ENCODE measurements at regions not wholly inside any gene's neighbourhood (a gene's known extent, or its start where the extent isn't known, plus 50 kb on each side); places are given as distances from the start of the nearest gene placed in this dataset.

DNA sequence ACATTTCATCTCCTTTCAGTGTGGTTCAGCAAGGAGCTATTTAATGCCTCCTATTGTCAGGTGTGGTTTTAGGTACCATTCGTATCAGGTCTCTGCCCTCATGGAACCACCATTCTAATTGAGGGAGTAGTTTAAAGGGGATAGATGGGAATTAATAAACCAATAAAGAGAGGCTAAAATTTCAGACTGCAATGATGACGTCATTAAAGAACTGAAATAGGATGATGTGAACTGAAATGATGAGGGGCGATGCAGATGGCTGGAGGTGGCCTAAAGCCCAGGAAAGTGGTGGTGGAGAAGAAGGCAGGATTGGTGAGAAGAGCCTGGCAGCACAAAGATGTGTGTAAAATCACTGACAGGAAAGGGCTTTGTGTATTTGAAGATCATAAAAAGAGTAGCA, 148.9 kb upstream of the RBFOX1 start:
- Histone ChIP-seq H3K9me3 (replicated peaks; ENCODE audit: control insufficient read depth, insufficient read depth, low read length) (peaks cover 12% of the 10 kb centered on the region), H3K27me3 (ENCODE audit: control insufficient read depth in 2 of 2, insufficient read depth in 2 of 2, low read length in 2 of 2) (no peaks in the 10 kb centered on the region), H3K79me2 (ENCODE audit: control insufficient read depth, insufficient read depth, low read length) (no peaks in the 10 kb centered on the region), H2AFZ (ENCODE audit: low read depth, low read length) (no peak overlapping the region), H3K9ac (replicated peaks; ENCODE audit: extremely low read depth, insufficient read depth, low read length) (no peak overlapping the region), H3K4me3 (replicated peaks in 1 of 3; ENCODE audit: insufficient read depth in 1 of 3, low read depth in 1 of 3, low read length in 3 of 3) (no peak overlapping the region), H4K20me1 (replicated peaks; ENCODE audit: control insufficient read depth, extremely low read depth, insufficient read depth, low read length) (no peaks in the 10 kb centered on the region), H3K27ac (ENCODE audit: insufficient read depth, low read depth, low read length) (no peak overlapping the region), H3K9me1 (replicated peaks; ENCODE audit: control insufficient read depth, extremely low read depth, insufficient read depth, low read length) (no peaks in the 10 kb centered on the region), H3K4me1 (ENCODE audit: control insufficient read depth, extremely low read depth, insufficient read depth, low read length) (no peaks in the 10 kb centered on the region), H3K4me2 (ENCODE audit: insufficient read depth, low read length) (no peak overlapping the region), H3K36me3 (ENCODE audit: control insufficient read depth in 2 of 2, extremely low read depth in 1 of 2, insufficient read depth in 2 of 2, low read length in 2 of 2) (no peaks in the 10 kb centered on the region)
- TF ChIP-seq POLR2A (IDR thresholded peaks at IDR 0.05; ENCODE audit: low read depth, low read length) (no peak), GATA2 (IDR thresholded peaks at IDR 0.05; ENCODE audit: insufficient read depth, insufficient read length, low read depth, low read length) (no peak), MYC (IDR thresholded peaks at IDR 0.05; ENCODE audit: low read depth, low read length) (no peak), POLR2AphosphoS5 (IDR thresholded peaks at IDR 0.05; ENCODE audit: insufficient read depth, low read depth, low read length) (no peak), FOS (IDR thresholded peaks at IDR 0.05; ENCODE audit: borderline replicate concordance, insufficient read depth, low read length) (no peak), JUN (IDR thresholded peaks at IDR 0.05; ENCODE audit: borderline replicate concordance, insufficient read depth, insufficient read length, low read depth) (no peak), EZH2 (IDR thresholded peaks at IDR 0.05; ENCODE audit: borderline replicate concordance, low read depth, low read length, severe bottlenecking) (no peak)
- TF ChIP-seq, protein P1, sequence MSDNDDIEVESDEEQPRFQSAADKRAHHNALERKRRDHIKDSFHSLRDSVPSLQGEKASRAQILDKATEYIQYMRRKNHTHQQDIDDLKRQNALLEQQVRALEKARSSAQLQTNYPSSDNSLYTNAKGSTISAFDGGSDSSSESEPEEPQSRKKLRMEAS (IDR thresholded peaks at IDR 0.05; ENCODE audit: insufficient read depth, insufficient read length), result no peak
- TF ChIP-seq, protein P2, sequence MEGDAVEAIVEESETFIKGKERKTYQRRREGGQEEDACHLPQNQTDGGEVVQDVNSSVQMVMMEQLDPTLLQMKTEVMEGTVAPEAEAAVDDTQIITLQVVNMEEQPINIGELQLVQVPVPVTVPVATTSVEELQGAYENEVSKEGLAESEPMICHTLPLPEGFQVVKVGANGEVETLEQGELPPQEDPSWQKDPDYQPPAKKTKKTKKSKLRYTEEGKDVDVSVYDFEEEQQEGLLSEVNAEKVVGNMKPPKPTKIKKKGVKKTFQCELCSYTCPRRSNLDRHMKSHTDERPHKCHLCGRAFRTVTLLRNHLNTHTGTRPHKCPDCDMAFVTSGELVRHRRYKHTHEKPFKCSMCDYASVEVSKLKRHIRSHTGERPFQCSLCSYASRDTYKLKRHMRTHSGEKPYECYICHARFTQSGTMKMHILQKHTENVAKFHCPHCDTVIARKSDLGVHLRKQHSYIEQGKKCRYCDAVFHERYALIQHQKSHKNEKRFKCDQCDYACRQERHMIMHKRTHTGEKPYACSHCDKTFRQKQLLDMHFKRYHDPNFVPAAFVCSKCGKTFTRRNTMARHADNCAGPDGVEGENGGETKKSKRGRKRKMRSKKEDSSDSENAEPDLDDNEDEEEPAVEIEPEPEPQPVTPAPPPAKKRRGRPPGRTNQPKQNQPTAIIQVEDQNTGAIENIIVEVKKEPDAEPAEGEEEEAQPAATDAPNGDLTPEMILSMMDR (IDR thresholded peaks at IDR 0.05; ENCODE audit: extremely low read depth in 1 of 2, insufficient read depth in 1 of 2, low read depth in 1 of 2, low read length in 2 of 2), result no peak
- POLR2A ChIA-PET, result no interaction called here
- CTCF ChIA-PET, result no interaction called here
- no TSS peak for BruUV-seq (replicated peaks)
- intact Hi-C loops (cut with micrococcal nuclease) (no loop called here), dilution Hi-C loops (cut with MboI; ENCODE audit: extremely low pct_ligation_motif_present, low sequenced_read_pairs) (no loop called here)
- no peak for DNase-seq (ENCODE audit: low read depth, low spot score)
- no peak for FAIRE-seq
